AG10803 (cell line): ENCODE measurements at regions not wholly inside any gene's neighbourhood (a gene's known extent, or its start where the extent isn't known, plus 50 kb on each side); places are given as distances from the start of the nearest gene placed in this dataset.
"Not testable (repeated sequence)": the region's sequence is repeated elsewhere in the genome, so short reads cannot be mapped to it uniquely, and the experiment has no call there.

ENCODE experiments used
- DNase-seq: peaks from one replicate; pipeline ENCODE4 v3.0.0; 2010; ENCODE audit warnings: low read depth
- H3K4me3 ChIP-seq: 2 replicates; pipeline ENCODE4 v1.5.1; 2011; ENCODE audit warnings: mild to moderate bottlenecking, low read length, control low read depth
- TF ChIP-seq, protein P1 (sequence below): conservative IDR thresholded peaks from 2 replicates; pipeline ENCODE4 v1.5.1; 2011; ENCODE audit warnings: mild to moderate bottlenecking, low read length, control low read depth, inconsistent platforms

DNA sequence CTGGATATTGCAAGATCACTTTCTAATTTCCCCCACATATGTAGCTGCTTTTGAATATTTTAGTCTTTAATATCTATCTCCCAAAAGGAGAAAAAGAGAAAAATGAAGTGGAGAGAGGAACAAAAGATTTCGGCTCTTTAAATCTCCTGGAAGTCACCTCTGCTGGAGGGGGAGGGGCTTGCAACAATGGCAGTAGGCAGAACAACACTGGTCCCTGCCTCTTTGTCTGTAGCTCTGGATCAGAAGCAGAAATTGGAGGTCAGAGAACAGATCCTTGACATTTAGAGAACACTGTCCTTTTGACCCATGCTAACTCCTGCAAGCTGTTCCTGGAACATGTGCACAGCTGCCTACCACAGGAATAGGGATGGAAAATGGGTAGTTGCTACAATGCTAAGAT, 86.7 kb upstream of the GPR12 start:
- no peak for DNase-seq
- H3K4me3 ChIP-seq, result no peak overlapping the region
- TF ChIP-seq, protein P1, sequence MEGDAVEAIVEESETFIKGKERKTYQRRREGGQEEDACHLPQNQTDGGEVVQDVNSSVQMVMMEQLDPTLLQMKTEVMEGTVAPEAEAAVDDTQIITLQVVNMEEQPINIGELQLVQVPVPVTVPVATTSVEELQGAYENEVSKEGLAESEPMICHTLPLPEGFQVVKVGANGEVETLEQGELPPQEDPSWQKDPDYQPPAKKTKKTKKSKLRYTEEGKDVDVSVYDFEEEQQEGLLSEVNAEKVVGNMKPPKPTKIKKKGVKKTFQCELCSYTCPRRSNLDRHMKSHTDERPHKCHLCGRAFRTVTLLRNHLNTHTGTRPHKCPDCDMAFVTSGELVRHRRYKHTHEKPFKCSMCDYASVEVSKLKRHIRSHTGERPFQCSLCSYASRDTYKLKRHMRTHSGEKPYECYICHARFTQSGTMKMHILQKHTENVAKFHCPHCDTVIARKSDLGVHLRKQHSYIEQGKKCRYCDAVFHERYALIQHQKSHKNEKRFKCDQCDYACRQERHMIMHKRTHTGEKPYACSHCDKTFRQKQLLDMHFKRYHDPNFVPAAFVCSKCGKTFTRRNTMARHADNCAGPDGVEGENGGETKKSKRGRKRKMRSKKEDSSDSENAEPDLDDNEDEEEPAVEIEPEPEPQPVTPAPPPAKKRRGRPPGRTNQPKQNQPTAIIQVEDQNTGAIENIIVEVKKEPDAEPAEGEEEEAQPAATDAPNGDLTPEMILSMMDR, result no peak

DNA sequence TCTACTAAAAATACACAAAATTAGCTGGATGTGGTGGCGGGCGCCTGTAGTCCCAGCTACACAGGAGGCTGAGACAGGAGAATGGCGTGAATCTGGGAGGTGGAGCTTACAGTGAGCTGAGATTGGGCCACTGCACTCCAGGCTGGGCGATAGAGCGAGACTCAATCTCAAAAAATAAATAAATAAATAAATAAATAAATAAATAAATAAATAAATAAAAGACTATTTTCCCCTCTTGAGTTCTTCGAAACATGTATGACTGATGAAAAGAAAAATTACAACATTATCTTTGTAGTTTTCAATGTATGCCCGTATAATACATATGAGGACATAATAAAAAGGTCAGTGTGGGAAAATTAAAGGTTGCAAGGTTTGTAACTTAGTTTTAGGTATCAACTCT, 84.5 kb upstream of the GPR12 start:
- DNase-seq, H3K4me3 ChIP-seq: not testable (repeated sequence)

DNA sequence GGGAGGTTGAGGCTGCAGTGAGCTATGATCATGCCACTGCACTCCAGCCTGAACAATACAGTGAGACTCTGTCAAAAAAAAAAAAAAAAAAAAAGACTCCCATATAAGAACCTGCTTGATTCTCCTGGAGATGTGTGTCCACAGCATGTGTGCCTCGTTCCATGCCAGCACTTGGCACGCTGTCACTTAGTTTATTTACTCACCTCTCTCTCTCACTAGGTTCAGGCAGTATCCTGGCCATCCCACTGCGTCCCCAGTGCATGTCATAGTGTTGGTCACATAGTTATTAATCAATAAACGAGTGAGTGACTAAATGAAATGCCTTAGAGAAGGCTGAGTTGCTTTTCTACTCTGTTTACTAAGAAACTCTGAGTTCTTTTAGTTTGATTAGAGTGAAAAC, 79.1 kb upstream of the GPR12 start:
- no peak overlapping the region for H3K4me3 ChIP-seq
- TF ChIP-seq, protein P1, result no peak
- DNase-seq, result no peak

DNA sequence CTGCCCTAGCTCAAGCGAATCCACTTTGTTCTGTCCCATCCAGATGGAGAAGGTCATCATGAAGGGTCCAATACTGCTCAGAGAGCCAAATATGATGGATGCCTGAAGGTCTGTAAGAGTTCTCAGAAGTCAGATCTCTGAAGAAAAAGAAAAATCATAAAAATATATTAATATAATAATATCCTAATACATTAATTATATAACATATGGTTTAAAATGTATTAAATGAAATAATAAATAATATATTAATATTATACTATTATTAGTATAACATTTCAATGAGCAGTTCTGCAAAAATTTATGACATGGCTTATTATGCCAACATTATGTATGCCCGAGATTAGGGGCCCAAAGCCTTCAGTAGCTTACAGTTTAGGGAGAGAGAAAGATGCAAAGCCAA, 78.2 kb upstream of the GPR12 start:
- TF ChIP-seq, protein P1, result no peak
- no peak for DNase-seq
- H3K4me3 ChIP-seq, result no peak overlapping the region

DNA sequence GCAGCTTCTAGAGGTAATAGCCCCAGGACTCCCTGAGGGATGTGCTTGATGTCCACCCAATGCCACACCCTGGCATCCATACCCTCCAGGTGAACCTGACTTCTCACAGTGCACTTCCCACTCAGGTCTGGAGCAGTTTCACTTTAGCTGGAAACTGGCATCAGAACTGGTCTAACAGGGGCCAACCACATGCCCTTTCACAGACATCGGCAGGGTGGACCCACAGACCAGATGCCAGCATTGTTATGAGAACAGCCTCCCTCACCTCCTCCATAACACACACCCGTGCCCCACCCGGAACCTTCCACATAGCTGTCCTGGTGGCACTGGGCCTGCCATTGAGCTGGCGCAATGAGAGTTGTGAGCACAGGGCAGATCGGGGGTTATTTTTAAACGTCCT, 77.4 kb upstream of the GPR12 start:
- TF ChIP-seq, protein P1, result no peak
- H3K4me3 ChIP-seq, result no peak overlapping the region
- no peak for DNase-seq

DNA sequence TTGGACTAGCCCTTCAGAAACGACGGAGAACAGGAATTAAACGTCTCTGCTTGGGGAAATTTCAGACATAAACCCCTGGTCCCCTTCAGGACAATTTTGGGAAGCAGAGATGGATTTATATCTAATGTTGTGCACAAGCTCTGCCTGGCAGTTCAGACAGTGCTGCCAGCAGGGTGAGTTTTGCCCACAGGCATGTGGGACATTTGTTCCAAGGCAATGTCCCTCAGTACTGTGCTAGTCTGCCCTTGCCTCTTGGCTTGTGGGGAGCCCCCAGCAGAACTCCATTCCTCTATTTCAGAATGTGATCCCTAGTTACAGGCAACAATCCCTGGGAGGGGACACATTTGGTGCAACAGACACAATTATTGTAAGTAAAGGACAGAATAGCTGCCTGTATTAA, 76.5 kb upstream of the GPR12 start:
- TF ChIP-seq, protein P1, result no peak
- no peak overlapping the region for H3K4me3 ChIP-seq
- no peak for DNase-seq

DNA sequence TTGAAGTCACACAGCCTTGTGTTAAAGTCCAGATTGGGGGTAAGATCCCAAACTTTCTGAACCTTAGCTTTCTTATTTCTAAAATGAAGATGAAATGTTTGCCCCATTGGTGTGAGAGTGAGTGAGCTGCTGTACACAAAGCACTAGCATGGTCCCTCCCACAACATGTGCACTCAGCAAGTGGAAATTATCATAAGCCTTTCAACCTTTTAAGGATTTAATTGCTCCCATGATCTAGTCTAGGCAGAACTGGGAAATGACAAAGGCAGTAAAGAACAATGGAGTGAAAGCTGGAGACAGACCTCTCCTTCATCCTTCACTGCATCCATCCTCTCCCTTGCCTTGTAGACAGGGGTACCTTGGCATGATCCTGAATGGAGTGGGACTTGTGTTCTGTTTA, 76.0 kb upstream of the GPR12 start:
- TF ChIP-seq, protein P1, result no peak
- H3K4me3 ChIP-seq, result no peak overlapping the region
- DNase-seq, result no peak

DNA sequence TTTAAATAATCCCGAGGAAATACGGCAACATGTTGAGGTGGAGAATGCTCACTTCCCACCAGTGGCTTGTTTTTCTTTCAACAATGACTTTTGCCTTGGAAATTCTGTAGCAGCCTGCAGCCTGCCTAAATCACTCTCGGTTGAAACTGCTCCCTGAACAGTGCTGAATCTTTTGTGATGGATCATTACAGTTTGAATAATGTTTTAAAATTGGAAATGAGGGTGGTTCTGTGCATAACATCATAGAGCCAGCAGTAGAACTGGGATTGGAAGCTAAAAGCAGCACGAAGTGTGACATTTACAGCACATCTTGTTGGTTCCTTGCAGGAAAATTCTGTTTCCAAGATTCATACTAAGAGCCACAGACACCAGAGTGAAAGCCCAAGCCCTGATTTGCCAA, 74.1 kb upstream of the GPR12 start:
- DNase-seq, result no peak
- TF ChIP-seq, protein P1, result no peak
- H3K4me3 ChIP-seq, result no peak overlapping the region
